GM23248 (cell line): ENCODE measurements at regions not wholly inside any gene's neighbourhood (a gene's known extent, or its start where the extent isn't known, plus 50 kb on each side); places are given as distances from the start of the nearest gene placed in this dataset.

Experiments
- EZH2 ChIP-seq: fragments of 200-600 bp; sonication (generic); IDR thresholded peaks from 2 replicates; pipeline ENCODE4 v1.6.1; 2018; ENCODE audit warnings: antibody characterized with exemption, mild to moderate bottlenecking; ENCODE audit not compliant: insufficient read depth, poor library complexity, severe bottlenecking
- EZH2phosphoT487 ChIP-seq: fragments of 200-600 bp; sonication (generic); IDR thresholded peaks from 2 replicates; pipeline ENCODE4 v1.6.1; 2018; ENCODE audit warnings: antibody characterized with exemption, moderate library complexity, mild to moderate bottlenecking, low read depth; ENCODE audit not compliant: insufficient read depth

DNA sequence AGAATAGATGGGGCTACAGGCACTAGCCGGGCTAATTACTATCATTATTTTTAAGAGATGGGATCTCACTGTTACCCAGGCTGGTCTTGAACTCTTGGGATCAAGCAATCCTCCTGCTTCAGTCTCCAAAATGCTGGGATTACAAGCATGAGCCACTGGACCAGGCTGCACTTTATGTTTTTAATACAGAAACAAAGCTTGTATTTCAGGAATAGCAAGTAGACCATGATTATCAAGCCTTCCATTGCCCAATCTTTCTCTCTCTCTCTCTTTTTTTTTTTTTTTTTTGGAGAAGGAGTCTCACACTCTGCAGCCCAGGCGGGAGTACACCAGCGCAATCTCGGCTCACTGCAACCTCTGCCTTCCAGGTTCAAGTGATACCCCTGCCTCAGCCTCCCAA is 75.4 kb downstream of the MDH2 start:
- TF ChIP-seq EZH2phosphoT487 (no peak), EZH2 (no peak)
